LNCAP (cell line): ENCODE measurements at regions not wholly inside any gene's neighbourhood (a gene's known extent, or its start where the extent isn't known, plus 50 kb on each side); places are given as distances from the start of the nearest gene placed in this dataset.

Experiments used
- TF ChIP-seq, protein P1 (sequence below): fragments of 450-650 bp; IDR thresholded peaks from 2 replicates; pipeline ENCODE4 v1.5.1; 2017; ENCODE audit warnings: mild to moderate bottlenecking

DNA sequence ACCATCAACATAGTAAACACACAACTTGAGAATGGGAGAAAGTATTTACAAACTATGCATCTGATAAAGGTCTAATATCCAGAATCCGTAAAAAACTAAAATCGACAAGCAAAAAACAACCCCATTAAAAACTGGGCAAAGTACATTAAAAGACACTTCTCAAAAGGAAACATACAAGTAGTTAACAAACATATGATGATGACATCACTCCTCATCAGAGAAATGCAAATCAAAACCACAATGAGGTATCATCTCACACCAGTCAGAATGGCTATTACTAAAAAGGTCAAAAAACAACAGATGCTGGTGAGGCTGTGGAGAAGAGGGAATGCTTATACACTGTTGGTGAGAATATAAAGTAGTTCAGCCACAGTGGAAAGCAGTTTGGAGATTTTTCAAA, 125.1 kb downstream of the TFPI2 start:
- TF ChIP-seq, protein P1, sequence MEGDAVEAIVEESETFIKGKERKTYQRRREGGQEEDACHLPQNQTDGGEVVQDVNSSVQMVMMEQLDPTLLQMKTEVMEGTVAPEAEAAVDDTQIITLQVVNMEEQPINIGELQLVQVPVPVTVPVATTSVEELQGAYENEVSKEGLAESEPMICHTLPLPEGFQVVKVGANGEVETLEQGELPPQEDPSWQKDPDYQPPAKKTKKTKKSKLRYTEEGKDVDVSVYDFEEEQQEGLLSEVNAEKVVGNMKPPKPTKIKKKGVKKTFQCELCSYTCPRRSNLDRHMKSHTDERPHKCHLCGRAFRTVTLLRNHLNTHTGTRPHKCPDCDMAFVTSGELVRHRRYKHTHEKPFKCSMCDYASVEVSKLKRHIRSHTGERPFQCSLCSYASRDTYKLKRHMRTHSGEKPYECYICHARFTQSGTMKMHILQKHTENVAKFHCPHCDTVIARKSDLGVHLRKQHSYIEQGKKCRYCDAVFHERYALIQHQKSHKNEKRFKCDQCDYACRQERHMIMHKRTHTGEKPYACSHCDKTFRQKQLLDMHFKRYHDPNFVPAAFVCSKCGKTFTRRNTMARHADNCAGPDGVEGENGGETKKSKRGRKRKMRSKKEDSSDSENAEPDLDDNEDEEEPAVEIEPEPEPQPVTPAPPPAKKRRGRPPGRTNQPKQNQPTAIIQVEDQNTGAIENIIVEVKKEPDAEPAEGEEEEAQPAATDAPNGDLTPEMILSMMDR = no peak

DNA sequence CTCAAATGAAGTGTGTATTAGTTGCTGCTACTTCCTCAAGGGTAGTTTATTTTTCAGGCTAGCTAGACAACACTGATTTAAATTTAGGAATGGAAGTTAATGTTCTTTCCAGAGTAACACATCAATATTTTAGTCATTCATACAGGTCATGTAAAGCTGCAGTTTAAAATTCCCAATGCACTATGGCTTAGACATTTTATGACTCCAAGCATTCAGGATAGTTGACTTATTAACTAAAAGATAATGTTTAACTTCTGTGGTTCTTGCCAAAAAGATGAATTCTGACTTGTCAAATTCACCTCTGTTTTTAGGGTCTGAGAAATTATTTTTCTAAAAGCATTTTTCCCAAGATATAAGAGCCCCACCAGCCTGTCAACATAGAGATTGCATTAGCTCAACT, 131.9 kb downstream of the TFPI2 start:
- TF ChIP-seq, protein P1 = no peak

DNA sequence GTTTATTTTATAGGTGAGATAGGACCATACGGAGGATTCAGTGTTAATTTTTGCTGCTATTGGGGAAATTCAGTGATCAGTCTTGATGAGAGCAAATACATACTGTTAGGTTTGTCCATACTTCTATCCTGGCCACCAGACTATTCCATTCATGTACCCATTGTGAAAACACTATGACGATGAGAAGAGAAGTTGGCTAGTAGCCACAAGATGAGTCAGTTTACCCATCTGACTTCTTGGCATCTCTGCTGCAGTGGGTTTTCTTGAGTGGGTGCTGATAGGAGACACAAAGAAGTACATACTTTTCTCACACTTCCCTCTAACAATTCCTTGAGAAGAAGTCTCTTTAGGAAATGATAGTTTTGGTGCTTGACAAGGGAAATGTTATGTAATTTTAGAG, 133.1 kb downstream of the TFPI2 start:
- TF ChIP-seq, protein P1 = no peak

DNA sequence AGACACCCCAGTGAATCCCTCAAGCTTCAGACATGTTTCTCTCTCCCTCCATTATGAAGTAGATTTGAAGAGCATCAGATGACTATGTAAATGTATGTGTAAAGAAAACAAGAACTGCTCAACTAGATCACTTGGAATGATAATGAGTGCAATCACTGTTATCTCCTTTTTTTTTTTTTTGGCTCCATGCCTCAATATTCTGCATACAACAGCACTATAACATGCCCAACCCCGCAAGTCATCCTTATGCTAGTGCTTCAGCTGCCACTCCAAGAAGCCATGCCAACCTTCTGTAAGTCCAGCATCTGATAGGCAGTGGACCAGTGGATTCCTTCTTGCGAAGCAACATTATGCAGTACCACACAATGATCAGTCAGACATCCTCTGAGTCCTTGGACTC, 133.7 kb downstream of the TFPI2 start:
- TF ChIP-seq, protein P1 = no peak

DNA sequence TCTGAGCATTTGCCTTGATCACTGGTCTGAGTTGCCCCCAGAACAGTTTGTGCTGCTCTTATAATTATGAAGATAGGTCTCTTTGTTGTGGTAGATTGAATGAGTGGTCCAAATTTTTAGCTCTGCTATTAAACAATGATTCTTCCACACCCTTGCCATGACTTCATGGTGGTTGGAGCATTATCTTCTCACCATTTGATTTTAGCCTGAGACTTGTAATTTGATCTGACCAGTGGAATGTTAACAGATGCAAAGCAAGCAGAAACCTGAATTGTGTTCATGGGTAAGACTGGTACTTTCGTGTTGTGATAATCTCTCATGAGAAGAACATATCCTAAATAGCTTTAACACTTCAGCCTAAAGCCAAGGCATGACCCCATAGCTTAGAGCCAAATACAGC, 139.1 kb downstream of the TFPI2 start:
- TF ChIP-seq, protein P1 = no peak

DNA sequence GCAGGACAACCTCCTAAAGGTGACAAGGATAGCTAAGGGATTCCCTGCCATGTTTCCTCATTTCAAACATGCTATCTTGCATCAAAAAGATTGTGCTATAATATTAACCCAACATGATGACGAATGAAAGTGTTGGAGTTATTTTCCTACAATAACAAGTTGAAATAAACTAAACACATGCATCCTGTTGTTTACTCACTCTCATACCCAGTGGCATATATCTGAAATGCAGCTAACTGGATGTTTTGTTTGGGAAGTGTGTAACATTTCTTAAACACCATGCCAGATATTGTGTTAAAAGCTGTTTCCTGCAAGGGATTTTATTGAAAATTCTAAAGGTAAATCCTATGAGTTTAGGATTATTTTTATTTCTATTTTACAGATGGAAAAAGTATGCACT, 139.6 kb downstream of the TFPI2 start:
- TF ChIP-seq, protein P1 = no peak

DNA sequence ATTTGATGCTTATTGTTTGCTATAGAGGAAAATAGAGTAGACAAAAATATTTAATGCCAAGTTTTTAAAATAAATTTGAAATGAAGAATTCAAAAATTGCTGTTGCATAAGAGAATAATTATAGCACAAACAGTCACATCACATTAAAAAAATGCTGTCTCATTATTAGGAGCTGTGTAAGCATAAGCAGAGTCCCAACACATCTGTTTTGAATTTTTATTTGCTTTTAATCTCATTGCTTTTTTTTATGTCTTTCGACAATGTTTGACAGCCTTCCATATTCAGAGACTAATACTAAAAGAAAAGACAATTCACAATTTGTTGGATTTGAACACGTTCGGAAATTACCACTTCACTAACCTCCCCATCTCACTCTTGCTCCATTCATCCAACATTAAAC, 143.5 kb downstream of the TFPI2 start:
- TF ChIP-seq, protein P1 = no peak

DNA sequence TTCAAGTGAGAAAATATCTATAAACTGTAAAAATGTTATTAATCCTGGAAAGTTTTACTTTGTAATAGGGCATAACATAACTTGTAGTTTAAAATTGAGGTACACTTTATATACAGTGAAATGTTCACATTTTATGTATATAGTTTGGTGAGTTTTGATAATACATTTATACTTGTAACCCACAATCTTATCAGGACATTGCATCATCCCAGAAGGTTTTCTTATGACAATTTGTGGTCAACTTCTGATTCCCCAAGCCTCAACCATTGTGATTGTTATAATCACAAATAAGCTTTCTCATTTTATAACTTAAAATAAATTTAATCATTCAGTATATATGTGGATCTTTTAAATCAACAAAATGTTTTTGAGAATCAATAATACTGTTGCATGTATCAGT, 151.1 kb downstream of the TFPI2 start:
- TF ChIP-seq, protein P1 = no peak
